HCT116 (cell line): ENCODE measurements at regions not wholly inside any gene's neighbourhood (a gene's known extent, or its start where the extent isn't known, plus 50 kb on each side); places are given as distances from the start of the nearest gene placed in this dataset.

Source experiments
- ATAC-seq: fragments of 200-7000 bp; cut with Tn5 transposase; 2 replicates; pipeline ENCODE4 v1.9.1; 2020; ENCODE audit warnings: mild to moderate bottlenecking, moderate library complexity
- BruUV-seq: library from RNA; stranded (reverse); fragments of 400-500 nt; replicated peaks from 2 replicates; lab custom pipeline; 2021; lab: Mats Ljungman, UMichigan
- CTCF ChIA-PET: fragments of 300-600 bp; sonication (Branson Sonifier 250); formaldehyde crosslinking; loops from one replicate; lab custom pipeline; 2021; ENCODE audit warnings: antibody characterized with exemption; lab: Charles Lee
- POLR2A ChIA-PET: fragments of 300-600, 350-600 bp; sonication (Branson Sonifier 250); formaldehyde crosslinking; loops from one replicate; lab custom pipeline; 2021; ENCODE audit warnings: antibody characterized with exemption; lab: Charles Lee
- RAD21 ChIA-PET, 2 experiments: fragments of 300-600 bp; sonication (Branson Sonifier 250); formaldehyde crosslinking; loops; one replicate each; lab custom pipeline; 2023; ENCODE audit warnings: low total read pairs in 2 of 2; ENCODE audit not compliant: uncharacterized antibody in 2 of 2, unreplicated experiment in 2 of 2, low non-redundant PET in 1 of 2; lab: Charles Lee
- DNase-seq: peaks from one replicate; pipeline ENCODE4 v3.0.0-alpha.2; 2010; ENCODE audit warnings: low read depth, low spot score
- H2AFZ ChIP-seq: fragments of 200-600 bp; shearing (Covaris generic), sonication (generic); 2 replicates; pipeline ENCODE4 v1.6.1; 2017; ENCODE audit warnings: low read depth, mixed run types, mixed read lengths, antibody characterized with exemption, low read length; ENCODE audit not compliant: poor library complexity, severe bottlenecking
- H3K27ac ChIP-seq: 2 replicates; pipeline ENCODE4 v1.5.1; 2012; ENCODE audit warnings: low read depth, low read length
- H3K27me3 ChIP-seq: fragments of 200-600 bp; sonication (generic); 2 replicates; pipeline ENCODE4 v1.6.1; 2016; ENCODE audit warnings: mixed run types, low read length, mixed read lengths; ENCODE audit not compliant: insufficient read depth
- H3K36me3 ChIP-seq, 2 experiments: fragments of 200-500 bp in 1 of 2; fragments of 200-600 bp in 1 of 2; sonication (Bioruptor generic) in 1 of 2; sonication (generic) in 1 of 2; 2 replicates each; pipeline versions ENCODE4 v1.5.1 to v1.6.1; 2014 to 2016; ENCODE audit warnings: low read length in 2 of 2, inconsistent platforms in 1 of 2, mixed read lengths in 1 of 2, mixed run types in 1 of 2; ENCODE audit not compliant: insufficient read depth in 2 of 2, control insufficient read depth in 1 of 2
- H3K4me1 ChIP-seq, 2 experiments: fragments of 200-600 bp in 1 of 2; sonication (generic) in 1 of 2; 2 replicates each; pipeline versions ENCODE4 v1.5.1 to v1.6.1; 2012 to 2017; ENCODE audit warnings: low read length in 2 of 2, inconsistent platforms in 1 of 2, mild to moderate bottlenecking in 1 of 2, mixed read lengths in 1 of 2, mixed run types in 1 of 2, moderate library complexity in 1 of 2; ENCODE audit not compliant: insufficient read depth in 2 of 2, control insufficient read depth in 1 of 2
- H3K4me2 ChIP-seq: fragments of 200-600 bp; sonication (generic); 2 replicates; pipeline ENCODE4 v1.6.1; 2017; ENCODE audit warnings: mixed run types, low read length, mixed read lengths
- H3K4me3 ChIP-seq, 2 experiments: fragments of 200-600 bp in 1 of 2; sonication (generic) in 1 of 2; replicated peaks in 1 of 2; 2 replicates each; pipeline ENCODE4 v1.5.1; 2011 to 2016; ENCODE audit warnings: low read length in 2 of 2, control low read depth in 1 of 2, low read depth in 1 of 2, mild to moderate bottlenecking in 1 of 2, mixed read lengths in 1 of 2, mixed run types in 1 of 2
- H3K79me2 ChIP-seq: fragments of 200-600 bp; sonication (generic); 2 replicates; pipeline ENCODE4 v1.6.1; 2017; ENCODE audit warnings: mild to moderate bottlenecking, mixed run types, low read length, moderate library complexity, mixed read lengths; ENCODE audit not compliant: insufficient read depth
- H3K9ac ChIP-seq: fragments of 200-600 bp; sonication (generic); 2 replicates; pipeline ENCODE4 v1.6.1; 2016; ENCODE audit warnings: low read length, mixed read lengths
- H3K9me2 ChIP-seq: fragments of 200-600 bp; sonication (generic), shearing (Covaris generic); 2 replicates; pipeline ENCODE4 v1.6.1; 2017; ENCODE audit warnings: mixed run types, mild to moderate bottlenecking, moderate library complexity; ENCODE audit not compliant: insufficient read depth
- H3K9me3 ChIP-seq, 2 experiments: fragments of 200-500 bp in 1 of 2; fragments of 200-600 bp in 1 of 2; sonication (Bioruptor generic) in 1 of 2; sonication (generic) in 1 of 2; 2 replicates each; pipeline ENCODE4 v1.6.1; 2014 to 2017; ENCODE audit warnings: low read length in 2 of 2, mixed read lengths in 2 of 2, inconsistent platforms in 1 of 2, low read depth in 1 of 2, mild to moderate bottlenecking in 1 of 2, mixed run types in 1 of 2, moderate library complexity in 1 of 2; ENCODE audit not compliant: control insufficient read depth in 1 of 2, insufficient read depth in 1 of 2
- H4K20me1 ChIP-seq: fragments of 200-600 bp; sonication (generic), shearing (Covaris generic); 2 replicates; pipeline ENCODE4 v1.6.1; 2017; ENCODE audit warnings: mixed run types, mild to moderate bottlenecking, moderate library complexity; ENCODE audit not compliant: insufficient read depth
- ATF3 ChIP-seq: IDR thresholded peaks from 2 replicates; pipeline ENCODE4 v1.6.1; 2012
- CBX3 ChIP-seq: IDR thresholded peaks from 2 replicates; pipeline ENCODE4 v1.6.1; 2012; ENCODE audit warnings: low read depth
- CEBPB ChIP-seq: IDR thresholded peaks from 2 replicates; pipeline ENCODE4 v1.6.1; 2012; ENCODE audit warnings: low read depth
- EGR1 ChIP-seq: IDR thresholded peaks from 2 replicates; pipeline ENCODE4 v1.6.1; 2012; ENCODE audit warnings: low read depth
- EZH2phosphoT487 ChIP-seq: fragments of 200-600 bp; IDR thresholded peaks from 2 replicates; pipeline ENCODE4 v1.6.1; 2018; ENCODE audit warnings: antibody characterized with exemption, borderline replicate concordance
- FOSL1 ChIP-seq: IDR thresholded peaks from 2 replicates; pipeline ENCODE4 v1.6.1; 2012; ENCODE audit warnings: low read depth
- MAX ChIP-seq: IDR thresholded peaks from 2 replicates; pipeline ENCODE4 v1.6.1; 2012
- RAD21 ChIP-seq: IDR thresholded peaks from 2 replicates; pipeline ENCODE4 v1.6.1; 2012; ENCODE audit warnings: low read depth, mild to moderate bottlenecking
- SIN3A ChIP-seq: IDR thresholded peaks from 2 replicates; pipeline ENCODE4 v1.6.1; 2012; ENCODE audit warnings: low read depth
- SP1 ChIP-seq: IDR thresholded peaks from 2 replicates; pipeline ENCODE4 v1.6.1; 2012; ENCODE audit warnings: low read depth
- SRF ChIP-seq: IDR thresholded peaks from 2 replicates; pipeline ENCODE4 v1.6.1; 2012; ENCODE audit warnings: low read depth
- ZFX ChIP-seq: fragments of 450-650 bp; IDR thresholded peaks from 2 replicates; pipeline ENCODE4 v1.6.1; 2017
- intact Hi-C: fragments of 100-400 bp; cut with micrococcal nuclease; formaldehyde crosslinking; loops from 2 replicates; pipeline ENCODE4 v1.10.0; 2022
- TF ChIP-seq, protein P1 (sequence below): IDR thresholded peaks from 2 replicates; pipeline ENCODE4 v1.6.1; 2012; ENCODE audit warnings: low read depth
- TF ChIP-seq, protein P2 (sequence below): IDR thresholded peaks from 2 replicates; pipeline ENCODE4 v1.6.1; 2011; ENCODE audit warnings: mild to moderate bottlenecking, low read length, moderate library complexity; ENCODE audit not compliant: insufficient replicate concordance; ENCODE audit errors: extremely low read depth

DNA sequence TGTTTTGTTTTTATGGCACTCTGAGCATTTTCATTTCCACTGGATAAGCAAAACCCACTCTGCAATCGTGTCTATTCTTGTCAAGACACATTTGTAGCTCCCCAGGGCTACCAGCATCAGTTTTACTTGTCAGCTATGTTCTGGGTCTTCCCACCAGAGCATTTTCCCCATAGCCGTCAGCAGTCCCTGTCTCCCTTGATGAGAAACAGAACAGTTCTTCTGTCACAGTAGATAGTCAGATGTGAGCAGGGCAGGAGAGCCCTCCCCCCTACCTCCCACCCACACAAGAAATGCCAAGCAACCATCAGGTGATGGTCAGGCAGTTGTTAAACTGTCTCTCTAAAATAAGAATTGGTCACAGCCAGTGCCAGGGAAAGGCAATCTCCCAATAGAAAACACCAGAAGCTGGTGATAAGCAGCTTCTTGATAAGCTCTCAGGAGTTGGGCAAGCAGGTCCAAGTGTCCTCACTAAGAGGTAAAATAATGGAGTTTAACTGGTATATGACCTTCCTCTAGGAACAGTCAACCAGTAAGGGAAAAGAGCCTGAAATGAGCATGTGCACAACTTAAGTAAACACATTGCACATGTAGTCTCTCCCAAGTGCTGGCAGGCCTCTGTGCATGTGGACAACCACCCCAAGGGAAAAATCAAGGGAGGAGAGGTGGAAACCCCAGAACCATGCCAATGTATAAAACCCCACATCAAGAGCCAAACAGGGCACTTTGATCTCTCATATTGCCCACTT lies 208.2 kb downstream of the S1PR1 start:
- Histone ChIP-seq H3K36me3 (no peaks in the 10 kb centered on the region), H3K4me1 (no peaks in the 10 kb centered on the region), H3K79me2 (no peaks in the 10 kb centered on the region), H3K4me2 (no peak overlapping the region), H3K27ac (no peak overlapping the region), H4K20me1 (no peaks in the 10 kb centered on the region), H3K9me3 (no peaks in the 10 kb centered on the region), H2AFZ (no peak overlapping the region), H3K27me3 (0 out of 2 replicates have a peak, but pooled peaks cover 12% of the 10 kb centered on the region), H3K9me2 (no peaks in the 10 kb centered on the region), H3K4me3 (no peak overlapping the region), H3K9ac (no peak overlapping the region)
- ChIA-PET POLR2A (no interaction called here), RAD21 (no interaction called here), CTCF (interaction anchor here (1.2 kb wide), 1 partner anchor 10 kb away, joined by 3 read pairs; no protein-coding TSS in a partner anchor)
- no peak for TF ChIP-seq CBX3
- TF ChIP-seq RAD21 = no peak
- no peak for TF ChIP-seq MAX
- TF ChIP-seq, protein P1, sequence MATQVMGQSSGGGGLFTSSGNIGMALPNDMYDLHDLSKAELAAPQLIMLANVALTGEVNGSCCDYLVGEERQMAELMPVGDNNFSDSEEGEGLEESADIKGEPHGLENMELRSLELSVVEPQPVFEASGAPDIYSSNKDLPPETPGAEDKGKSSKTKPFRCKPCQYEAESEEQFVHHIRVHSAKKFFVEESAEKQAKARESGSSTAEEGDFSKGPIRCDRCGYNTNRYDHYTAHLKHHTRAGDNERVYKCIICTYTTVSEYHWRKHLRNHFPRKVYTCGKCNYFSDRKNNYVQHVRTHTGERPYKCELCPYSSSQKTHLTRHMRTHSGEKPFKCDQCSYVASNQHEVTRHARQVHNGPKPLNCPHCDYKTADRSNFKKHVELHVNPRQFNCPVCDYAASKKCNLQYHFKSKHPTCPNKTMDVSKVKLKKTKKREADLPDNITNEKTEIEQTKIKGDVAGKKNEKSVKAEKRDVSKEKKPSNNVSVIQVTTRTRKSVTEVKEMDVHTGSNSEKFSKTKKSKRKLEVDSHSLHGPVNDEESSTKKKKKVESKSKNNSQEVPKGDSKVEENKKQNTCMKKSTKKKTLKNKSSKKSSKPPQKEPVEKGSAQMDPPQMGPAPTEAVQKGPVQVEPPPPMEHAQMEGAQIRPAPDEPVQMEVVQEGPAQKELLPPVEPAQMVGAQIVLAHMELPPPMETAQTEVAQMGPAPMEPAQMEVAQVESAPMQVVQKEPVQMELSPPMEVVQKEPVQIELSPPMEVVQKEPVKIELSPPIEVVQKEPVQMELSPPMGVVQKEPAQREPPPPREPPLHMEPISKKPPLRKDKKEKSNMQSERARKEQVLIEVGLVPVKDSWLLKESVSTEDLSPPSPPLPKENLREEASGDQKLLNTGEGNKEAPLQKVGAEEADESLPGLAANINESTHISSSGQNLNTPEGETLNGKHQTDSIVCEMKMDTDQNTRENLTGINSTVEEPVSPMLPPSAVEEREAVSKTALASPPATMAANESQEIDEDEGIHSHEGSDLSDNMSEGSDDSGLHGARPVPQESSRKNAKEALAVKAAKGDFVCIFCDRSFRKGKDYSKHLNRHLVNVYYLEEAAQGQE = no peak
- TF ChIP-seq SIN3A = no peak
- no peak for TF ChIP-seq EZH2phosphoT487
- no peak for TF ChIP-seq CEBPB
- no peak for TF ChIP-seq SP1
- no peak for TF ChIP-seq FOSL1
- TF ChIP-seq SRF = no peak
- TF ChIP-seq EGR1 = no peak
- TF ChIP-seq, protein P2, sequence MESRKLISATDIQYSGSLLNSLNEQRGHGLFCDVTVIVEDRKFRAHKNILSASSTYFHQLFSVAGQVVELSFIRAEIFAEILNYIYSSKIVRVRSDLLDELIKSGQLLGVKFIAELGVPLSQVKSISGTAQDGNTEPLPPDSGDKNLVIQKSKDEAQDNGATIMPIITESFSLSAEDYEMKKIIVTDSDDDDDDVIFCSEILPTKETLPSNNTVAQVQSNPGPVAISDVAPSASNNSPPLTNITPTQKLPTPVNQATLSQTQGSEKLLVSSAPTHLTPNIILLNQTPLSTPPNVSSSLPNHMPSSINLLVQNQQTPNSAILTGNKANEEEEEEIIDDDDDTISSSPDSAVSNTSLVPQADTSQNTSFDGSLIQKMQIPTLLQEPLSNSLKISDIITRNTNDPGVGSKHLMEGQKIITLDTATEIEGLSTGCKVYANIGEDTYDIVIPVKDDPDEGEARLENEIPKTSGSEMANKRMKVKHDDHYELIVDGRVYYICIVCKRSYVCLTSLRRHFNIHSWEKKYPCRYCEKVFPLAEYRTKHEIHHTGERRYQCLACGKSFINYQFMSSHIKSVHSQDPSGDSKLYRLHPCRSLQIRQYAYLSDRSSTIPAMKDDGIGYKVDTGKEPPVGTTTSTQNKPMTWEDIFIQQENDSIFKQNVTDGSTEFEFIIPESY = no peak
- TF ChIP-seq ZFX = no peak
- TF ChIP-seq ATF3 = no peak
- BruUV-seq = no TSS peak
- ATAC-seq = no peak
- no peak for DNase-seq
- intact Hi-C loops = no loop called here
